ENCODE measurements at regions not wholly inside any gene's neighbourhood (a gene's known extent, or its start where the extent isn't known, plus 50 kb on each side); places are given as distances from the start of the nearest gene placed in this dataset.

GRCh38 chr10:105797234-105797890 is 1156.3 kb downstream of the SORCS3 start:
- peak; percentile 34 for TF ChIP-seq CTCF (IDR thresholded peaks at IDR 0.05; ENCODE audit: insufficient read depth, low read length, poor library complexity, severe bottlenecking)
- no peak for TF ChIP-seq EZH2phosphoT487 (conservative IDR thresholded peaks at IDR 0.05; ENCODE audit: low read length)
